Stimulated activated CD8-positive, alpha-beta memory T cell treated with anti-CD3 and anti-CD28 coated beads, Interleukin-4, amount 100 ng/mL, for 48 hours (primary cell): ENCODE measurements at regions not wholly inside any gene's neighbourhood (a gene's known extent, or its start where the extent isn't known, plus 50 kb on each side); places are given as distances from the start of the nearest gene placed in this dataset.

Experiments used
- DNase-seq: peaks from one replicate; pipeline ENCODE4 v3.0.0-alpha.2; 2020

DNA sequence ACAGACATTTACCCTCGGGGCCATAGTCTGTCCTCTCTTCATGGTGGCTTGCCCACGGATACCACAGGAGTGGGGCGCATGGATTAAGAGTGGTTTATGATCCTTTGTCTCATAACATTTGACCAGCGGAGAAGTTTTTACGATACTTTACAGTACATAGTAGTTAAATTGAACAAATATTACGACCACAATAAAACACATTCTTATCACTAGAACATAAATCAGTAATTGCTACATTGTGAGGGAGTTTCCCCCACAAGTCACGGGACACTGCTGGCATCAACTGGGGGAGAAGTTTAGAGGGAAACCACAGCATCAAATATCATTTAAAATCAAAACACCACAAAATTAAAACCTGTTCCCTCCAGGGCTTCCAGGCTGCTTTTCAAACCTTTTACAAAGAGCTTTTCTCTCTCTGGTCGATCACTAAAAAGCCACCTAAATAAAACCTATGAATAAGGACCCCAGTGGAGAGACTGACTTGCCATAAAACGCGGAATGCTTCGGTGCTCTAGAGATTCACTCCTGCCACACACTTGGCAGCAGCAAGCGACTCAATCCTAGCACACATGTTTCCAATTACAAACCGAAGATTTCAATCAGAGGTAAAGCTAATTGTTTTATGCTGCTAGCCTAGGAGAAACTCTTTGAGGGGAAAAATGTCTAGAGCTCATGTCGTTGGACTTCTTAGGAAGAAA, 173.7 kb upstream of the HNRNPA3 start:
- no peak for DNase-seq

DNA sequence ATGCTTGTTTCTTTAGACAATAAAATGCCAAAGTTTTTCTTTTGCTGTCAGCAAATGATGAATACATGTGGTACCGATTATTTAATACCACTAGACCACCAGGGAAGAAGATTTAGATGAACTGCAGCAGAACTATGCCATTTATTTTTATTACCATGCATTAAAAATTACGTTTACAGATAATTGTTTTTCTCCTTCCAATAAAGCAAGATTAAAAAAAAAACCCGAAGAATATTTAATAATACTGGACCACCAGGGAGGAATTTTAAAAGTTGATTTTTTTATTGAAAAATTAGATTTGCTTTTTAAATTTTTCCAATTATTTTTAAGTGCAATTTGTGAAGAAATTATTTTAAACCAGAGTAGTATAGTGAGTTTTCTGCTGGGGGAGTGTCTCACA, 170.3 kb upstream of the HNRNPA3 start:
- no peak for DNase-seq

- no peak for DNase-seq
Measured at GRCh38 chr2:177044671-177045070, 167.9 kb upstream of the HNRNPA3 start.

DNA sequence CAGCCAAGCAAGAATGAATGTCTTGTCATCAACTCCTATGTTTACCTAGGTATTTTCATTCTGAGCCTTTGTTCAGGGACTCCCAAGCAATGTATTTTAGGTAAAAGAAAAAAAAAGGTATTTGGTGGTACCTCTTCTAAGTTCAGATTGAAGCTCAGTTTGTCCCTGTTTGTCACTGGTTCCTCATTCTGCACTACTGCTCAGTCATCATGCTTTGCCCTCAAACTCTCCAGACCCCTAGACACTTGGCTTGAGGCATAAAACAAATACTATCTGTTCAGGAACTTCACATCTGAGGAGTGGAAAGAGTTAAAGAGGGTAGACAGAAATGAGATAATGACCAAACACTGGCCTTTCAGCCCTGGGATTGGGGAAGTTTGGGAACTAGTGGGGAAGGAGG, 163.6 kb upstream of the HNRNPA3 start:
- DNase-seq = no peak

GRCh38 chr2:177051278-177051677, 161.3 kb upstream of the HNRNPA3 start:
- DNase-seq = no peak

DNA sequence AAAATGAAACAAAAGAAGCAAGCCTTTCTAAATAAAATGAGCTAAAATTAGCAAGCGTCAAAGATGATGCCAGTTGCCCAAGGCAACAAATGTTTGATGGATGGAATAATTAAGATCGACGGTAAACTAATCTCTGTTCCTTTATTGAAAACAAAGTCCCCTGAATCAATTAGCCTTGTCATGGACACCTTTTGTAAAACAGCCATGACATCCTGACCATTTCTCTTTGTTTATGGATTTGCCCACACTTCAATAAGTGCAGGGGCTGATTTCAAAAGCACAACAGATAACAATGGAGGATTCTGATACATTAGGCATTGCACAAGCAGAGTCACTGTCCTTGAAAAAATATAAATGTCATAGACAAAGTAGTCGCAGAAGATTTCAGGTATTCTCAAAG, 160.1 kb upstream of the HNRNPA3 start:
- no peak for DNase-seq

DNA sequence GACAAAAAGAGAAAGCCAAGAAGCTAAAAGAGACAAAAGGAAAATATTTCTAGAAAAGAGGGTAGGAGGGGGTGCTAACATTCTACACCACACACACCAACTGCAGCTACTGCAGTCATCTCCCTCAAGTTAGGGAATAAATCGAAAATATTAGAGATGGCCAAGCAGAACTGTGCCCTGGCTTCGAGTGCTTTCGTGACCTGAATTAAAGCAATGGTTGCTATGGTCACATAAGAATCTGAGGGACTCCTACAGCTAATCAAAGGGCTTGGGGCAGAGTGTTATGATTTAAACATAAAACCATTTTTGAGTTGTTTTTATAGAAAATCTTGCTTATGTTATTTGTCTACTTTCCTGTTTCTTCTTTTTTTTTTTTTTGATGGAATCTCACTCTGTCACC, 159.6 kb upstream of the HNRNPA3 start:
- no peak for DNase-seq

DNA sequence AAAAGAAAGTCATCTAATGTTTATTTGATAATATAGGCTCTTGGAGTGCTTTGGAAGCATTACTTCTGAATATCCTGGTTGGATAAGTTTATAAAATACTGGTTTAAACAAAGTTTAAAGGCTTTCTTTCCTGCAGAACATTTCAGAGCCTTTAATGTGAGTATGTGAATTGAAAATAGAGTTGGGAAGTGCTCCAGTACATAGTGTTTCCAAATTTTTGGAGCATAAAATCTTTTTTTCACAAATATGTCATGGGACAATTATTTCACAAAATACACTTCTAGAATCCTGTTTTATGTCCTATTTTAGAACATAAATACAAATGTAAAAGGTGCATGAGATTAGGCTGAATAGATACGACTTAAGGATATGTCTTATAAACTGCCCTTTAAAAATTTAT, 158.9 kb upstream of the HNRNPA3 start:
- no peak for DNase-seq

- DNase-seq = no peak
Measured at GRCh38 chr2:177056481-177056929, 156.1 kb upstream of the HNRNPA3 start.

GRCh38 chr2:177058747-177059146, 153.8 kb upstream of the HNRNPA3 start:
- no peak for DNase-seq

- no peak for DNase-seq
Measured at GRCh38 chr2:177059293-177059692, 153.3 kb upstream of the HNRNPA3 start.

DNA sequence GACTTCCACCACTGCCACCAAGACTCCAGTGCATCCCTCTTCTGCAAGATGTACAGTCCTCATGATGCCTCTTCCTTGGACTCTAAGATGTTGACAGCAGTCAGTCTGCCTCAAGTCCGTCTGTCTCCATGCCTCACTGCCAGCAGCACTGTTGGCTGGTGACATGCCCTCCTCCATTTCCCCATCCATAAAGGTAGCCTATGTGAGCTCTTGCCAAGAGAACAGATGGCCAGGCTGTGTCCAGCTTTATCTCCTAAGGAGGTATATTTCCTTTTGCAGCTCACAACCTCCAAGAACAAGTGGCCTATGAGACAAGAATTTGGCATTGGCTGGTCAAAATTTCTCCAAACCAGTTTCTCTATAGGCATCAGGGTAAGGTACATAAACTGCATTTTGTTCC, 149.3 kb upstream of the HNRNPA3 start:
- no peak for DNase-seq

DNA sequence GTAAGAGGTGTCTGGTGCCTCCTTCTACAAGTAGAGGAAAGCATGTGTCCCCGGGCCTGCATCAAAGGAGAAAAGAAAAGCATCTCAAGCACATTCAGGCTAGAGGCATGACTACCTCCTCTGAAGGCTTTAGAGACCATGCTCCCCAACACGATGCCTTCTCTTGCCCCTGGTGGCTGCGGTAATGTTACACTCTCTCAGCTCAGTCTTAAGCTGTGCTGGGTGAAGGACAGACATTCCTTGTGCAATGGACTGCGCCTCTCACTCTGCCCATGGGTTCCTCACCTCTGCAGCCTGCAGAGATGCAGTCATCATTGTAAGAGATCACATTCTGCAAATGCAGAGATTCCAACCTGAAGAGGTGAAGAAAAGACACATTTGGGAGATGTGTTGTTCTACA, 148.2 kb upstream of the HNRNPA3 start:
- no peak for DNase-seq

DNA sequence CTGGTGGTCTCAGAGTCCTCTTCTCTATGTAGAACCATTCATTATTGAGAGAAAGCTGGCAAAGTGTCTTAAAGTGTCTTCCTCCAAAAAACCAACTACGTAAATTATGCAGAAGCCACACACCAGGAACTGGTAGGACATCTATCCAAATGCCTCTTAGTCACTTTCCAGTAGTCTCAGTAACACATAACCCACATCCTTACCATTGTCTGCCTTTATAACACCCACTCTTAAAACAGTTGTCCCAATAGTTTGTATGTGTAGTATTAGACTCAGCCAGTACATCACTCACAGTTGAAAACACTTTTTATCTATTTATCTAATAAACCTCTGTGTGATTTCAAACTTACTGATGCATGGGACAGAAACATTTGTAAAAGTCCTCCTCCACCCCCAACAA, 143.6 kb upstream of the HNRNPA3 start:
- DNase-seq = no peak

DNA sequence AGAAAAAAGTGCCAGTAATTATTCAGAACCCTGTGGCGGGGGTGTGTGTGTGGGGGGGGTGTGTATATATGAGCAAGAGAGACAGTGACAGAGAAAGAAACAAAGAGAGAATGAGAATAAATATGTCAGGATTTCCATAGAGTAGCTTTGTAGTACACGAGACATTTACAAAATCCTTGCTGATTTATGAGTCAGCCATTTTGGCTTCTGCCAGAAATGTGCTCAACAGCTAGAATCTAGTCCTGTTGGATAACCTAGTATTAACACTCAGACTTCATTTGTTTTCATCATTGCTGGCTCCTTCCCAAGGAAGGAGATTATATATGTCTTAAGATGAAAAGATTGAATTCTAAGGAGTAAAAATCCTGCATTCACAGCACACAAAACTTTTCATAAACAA, 140.5 kb upstream of the HNRNPA3 start:
- DNase-seq = no peak

GRCh38 chr2:177073611-177074010, 139.0 kb upstream of the HNRNPA3 start:
- no peak for DNase-seq

DNA sequence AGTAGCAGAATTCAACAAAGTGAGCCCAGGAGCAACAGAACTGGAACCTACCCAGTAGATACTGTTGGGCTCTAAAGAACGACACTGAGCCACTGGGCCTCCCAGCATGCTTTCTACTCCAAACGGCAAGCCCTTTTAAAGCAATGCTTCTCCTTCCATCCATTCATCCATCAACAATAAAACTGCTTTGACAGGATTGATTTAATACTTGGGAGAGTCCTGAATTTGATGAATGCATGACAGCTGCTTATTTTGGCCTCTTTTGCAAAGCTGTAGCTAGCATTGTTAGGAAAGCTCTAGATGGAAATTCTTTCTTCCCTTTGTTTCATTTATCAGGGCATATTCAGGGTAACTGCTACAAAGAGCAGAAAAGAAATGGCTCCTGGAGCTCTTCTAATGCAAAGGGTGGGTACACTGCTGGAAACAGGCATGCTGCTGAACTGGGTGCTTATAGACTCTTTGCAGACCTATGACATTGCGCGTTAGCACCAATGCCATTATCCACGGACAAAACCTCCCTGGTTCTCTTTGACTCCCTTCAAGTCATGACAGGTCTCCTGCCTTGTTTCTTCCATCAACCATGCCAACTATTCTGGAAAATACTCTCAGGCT, 138.4 kb upstream of the HNRNPA3 start:
- no peak for DNase-seq

- DNase-seq = no peak
Measured at GRCh38 chr2:177075254-177075653, 137.3 kb upstream of the HNRNPA3 start.

DNA sequence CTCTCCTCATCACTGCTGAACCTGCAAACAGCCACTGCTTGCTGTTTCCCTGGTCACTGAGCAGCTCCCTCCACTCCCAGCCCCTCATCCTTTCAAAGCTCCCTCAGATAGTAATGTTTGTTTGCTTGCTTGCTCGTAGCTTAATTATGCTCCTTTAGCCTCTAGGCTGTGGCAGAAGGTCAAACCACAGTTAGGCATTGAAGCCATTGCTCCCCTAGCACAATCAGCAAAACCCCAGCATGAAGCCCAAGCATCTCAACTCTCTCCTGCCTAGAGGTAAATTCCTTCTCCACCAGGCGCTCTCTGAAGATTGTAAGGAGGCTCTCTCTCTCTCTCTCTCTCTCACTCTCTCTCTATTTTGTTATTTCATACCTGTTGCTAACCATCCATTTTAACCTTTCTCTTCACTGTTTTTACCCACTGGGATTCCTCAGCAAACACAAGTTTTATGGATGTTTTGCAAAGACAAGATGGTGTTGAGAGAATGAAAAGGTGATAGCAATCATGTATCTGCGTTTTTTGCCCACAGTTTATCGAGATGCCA, 135.9 kb upstream of the HNRNPA3 start:
- no peak for DNase-seq

- DNase-seq = no peak
Measured at GRCh38 chr2:177077778-177078177, 134.8 kb upstream of the HNRNPA3 start.

DNA sequence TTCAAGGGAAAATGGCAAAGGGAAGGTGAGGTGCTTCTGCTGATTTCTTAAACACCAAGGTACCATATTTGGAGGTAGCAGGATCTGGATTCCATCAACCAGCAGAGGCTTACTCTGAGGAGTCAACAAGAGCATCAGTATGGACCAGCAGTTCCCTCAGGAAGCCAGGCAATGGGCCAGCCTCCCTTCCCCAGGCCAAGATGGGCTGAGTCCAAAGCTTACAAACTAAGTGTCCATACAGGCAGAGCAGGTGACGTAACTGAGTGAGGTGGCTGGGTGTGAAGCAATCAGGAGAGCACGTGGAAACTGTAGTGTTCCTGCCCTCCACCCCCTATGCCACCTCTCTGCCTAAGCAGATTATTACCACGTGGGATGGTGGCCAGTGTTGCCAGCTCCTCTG, 134.2 kb upstream of the HNRNPA3 start:
- DNase-seq = no peak

GRCh38 chr2:177078855-177079254, 133.7 kb upstream of the HNRNPA3 start:
- DNase-seq = no peak

DNA sequence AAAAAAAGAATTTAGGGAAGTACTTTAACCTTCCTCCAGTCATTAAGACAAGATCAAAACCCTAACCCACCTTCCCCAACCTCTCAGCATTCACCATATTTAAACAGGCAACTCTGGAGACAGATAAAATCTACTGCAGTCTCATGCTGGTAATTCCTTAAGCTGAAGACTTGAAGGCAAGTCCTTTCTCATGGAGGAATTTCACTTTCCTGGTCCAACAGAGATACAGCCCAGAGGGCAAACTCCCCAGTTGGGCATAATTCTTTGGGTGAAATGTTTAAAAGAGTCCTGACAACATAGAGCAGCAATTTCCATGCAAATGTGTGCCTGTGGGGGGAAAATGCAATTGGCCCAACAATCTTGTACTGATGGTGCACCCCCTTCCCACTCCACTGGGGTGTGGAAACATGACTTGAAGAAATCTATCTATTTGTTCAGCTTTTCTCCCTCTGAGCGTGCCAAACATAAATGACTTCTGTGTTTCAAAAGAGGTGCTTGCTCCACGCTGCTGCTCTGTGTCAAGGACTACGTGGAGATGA, 131.8 kb upstream of the HNRNPA3 start:
- DNase-seq = no peak

DNA sequence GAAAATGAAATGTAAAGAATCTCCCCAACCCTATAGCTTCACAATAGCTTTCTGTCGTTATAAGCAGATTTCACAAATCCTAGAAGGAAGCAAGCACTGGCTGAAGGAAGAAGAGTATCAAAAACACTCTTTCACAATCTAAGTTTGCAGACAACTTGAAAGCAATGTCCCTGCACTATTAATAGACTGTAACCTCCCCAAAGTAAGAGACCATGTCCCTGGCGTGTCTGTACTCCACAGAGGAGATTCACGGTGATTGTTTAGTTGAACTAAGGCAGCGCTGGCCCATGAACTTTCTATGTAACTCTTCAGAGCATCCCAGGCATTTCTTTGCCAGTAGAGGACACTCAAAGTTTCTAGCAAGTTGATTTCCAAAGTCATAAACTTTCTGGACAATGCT, 128.0 kb upstream of the HNRNPA3 start:
- no peak for DNase-seq
